SK-N-SH (cell line): ENCODE measurements at regions not wholly inside any gene's neighbourhood (a gene's known extent, or its start where the extent isn't known, plus 50 kb on each side); places are given as distances from the start of the nearest gene placed in this dataset.

ENCODE experiments used
- CTCF ChIA-PET: fragments of 300-600, 350-600 bp; formaldehyde crosslinking; extraction: SDS; loops from one replicate; lab custom pipeline; 2021; lab: Yijun Ruan, JAX
- POLR2A ChIA-PET: fragments of 350-600 bp; sonication (Branson Sonifier 250); formaldehyde crosslinking; extraction: SDS; loops from one replicate; lab custom pipeline; 2020; ENCODE audit warnings: antibody characterized with exemption, inconsistent platforms; lab: Yijun Ruan, JAX
- DNase-seq: peaks from one replicate; pipeline ENCODE4 v3.0.0; 2012
- H2AFZ ChIP-seq: fragments of 200-600 bp; sonication (generic); 2 replicates; pipeline ENCODE4 v1.8.1; 2016; ENCODE audit warnings: antibody characterized with exemption, mild to moderate bottlenecking, low read depth
- H3F3A ChIP-seq: fragments of 200-600 bp; sonication (generic); replicated peaks from 2 replicates; pipeline ENCODE3; 2016; ENCODE audit warnings: antibody characterized with exemption, mild to moderate bottlenecking; ENCODE audit not compliant: insufficient read depth
- H3K27ac ChIP-seq, 2 experiments: fragments of 200-500 bp in 1 of 2; fragments of 200-600 bp in 1 of 2; sonication (Bioruptor generic) in 1 of 2; sonication (generic), shearing (Covaris generic) in 1 of 2; 2 replicates each; pipeline versions ENCODE4 v1.5.1 to v1.6.1; 2014 to 2016; ENCODE audit warnings: low read depth in 2 of 2, inconsistent platforms in 1 of 2, low read length in 1 of 2, mild to moderate bottlenecking in 1 of 2, mixed read lengths in 1 of 2
- H3K27me3 ChIP-seq: fragments of 200-600 bp; sonication (generic), shearing (Covaris generic); 2 replicates; pipeline ENCODE4 v1.6.1; 2016; ENCODE audit warnings: mixed run types; ENCODE audit not compliant: insufficient read depth
- H3K36me3 ChIP-seq, 2 experiments: fragments of 200-500 bp in 1 of 2; fragments of 200-600 bp in 1 of 2; sonication (Bioruptor generic) in 1 of 2; sonication (generic) in 1 of 2; replicated peaks in 1 of 2; 2 replicates each; pipeline versions ENCODE3 to v1.5.1; 2014 to 2016; ENCODE audit warnings: low read length in 1 of 2, mild to moderate bottlenecking in 1 of 2; ENCODE audit not compliant: insufficient read depth in 2 of 2, control insufficient read depth in 1 of 2
- H3K4me1 ChIP-seq, 2 experiments: fragments of 200-500 bp in 1 of 2; fragments of 200-600 bp in 1 of 2; sonication (Bioruptor generic) in 1 of 2; sonication (generic), shearing (Covaris generic) in 1 of 2; 2 replicates each; pipeline versions ENCODE4 v1.5.1 to v1.6.1; 2014 to 2016; ENCODE audit warnings: low read depth in 1 of 2, low read length in 1 of 2, mixed run types in 1 of 2; ENCODE audit not compliant: insufficient read depth in 2 of 2, control insufficient read depth in 1 of 2
- H3K4me2 ChIP-seq: fragments of 200-600 bp; sonication (generic), shearing (Covaris generic); 2 replicates; pipeline ENCODE4 v1.6.1; 2017; ENCODE audit warnings: mixed run types
- H3K4me3 ChIP-seq, 2 experiments: fragments of 200-500 bp in 1 of 2; fragments of 200-600 bp in 1 of 2; sonication (Bioruptor generic) in 1 of 2; sonication (generic), shearing (Covaris generic) in 1 of 2; 2 replicates each; pipeline versions ENCODE4 v1.5.1 to v1.8.1; 2014 to 2016; ENCODE audit warnings: low read depth in 2 of 2, inconsistent platforms in 1 of 2, low read length in 1 of 2, mild to moderate bottlenecking in 1 of 2, mixed read lengths in 1 of 2, moderate library complexity in 1 of 2
- H3K79me2 ChIP-seq: fragments of 200-600 bp; sonication (generic); 2 replicates; pipeline ENCODE4 v1.8.1; 2017; ENCODE audit warnings: mild to moderate bottlenecking; ENCODE audit not compliant: insufficient read depth
- H3K9ac ChIP-seq: fragments of 200-600 bp; sonication (generic); 2 replicates; pipeline ENCODE4 v1.6.1; 2017; ENCODE audit warnings: mixed run types
- H3K9me2 ChIP-seq: fragments of 200-600 bp; sonication (generic); 2 replicates; pipeline ENCODE4 v1.6.1; 2017; ENCODE audit warnings: mixed run types
- H3K9me3 ChIP-seq: fragments of 200-600 bp; sonication (generic); 2 replicates; pipeline ENCODE4 v1.6.1; 2017; ENCODE audit warnings: mixed run types, mild to moderate bottlenecking, moderate library complexity
- H4K20me1 ChIP-seq: fragments of 200-600 bp; sonication (generic); 2 replicates; pipeline ENCODE4 v1.6.1; 2017; ENCODE audit warnings: mild to moderate bottlenecking, mixed run types; ENCODE audit not compliant: insufficient read depth
- CHD2 ChIP-seq: fragments of 150-350 bp; IDR thresholded peaks from 2 replicates; pipeline ENCODE4 v1.6.1; 2018; ENCODE audit warnings: low read length; ENCODE audit not compliant: partially characterized antibody
- CTCF ChIP-seq: fragments of 200-600 bp; sonication (generic); IDR thresholded peaks from 2 replicates; pipeline ENCODE4 v1.6.1; 2017; ENCODE audit warnings: antibody characterized with exemption, mild to moderate bottlenecking, moderate library complexity
- ELF1 ChIP-seq: IDR thresholded peaks from 2 replicates; pipeline ENCODE4 v1.4.0; 2012
- EP300 ChIP-seq, 2 experiments: IDR thresholded peaks; 2 replicates each; pipeline versions ENCODE4 v1.4.0 to v1.6.1; 2012; ENCODE audit warnings: borderline replicate concordance in 1 of 2, low read depth in 1 of 2, low read length in 1 of 2
- EZH2phosphoT487 ChIP-seq: fragments of 200-600 bp; sonication (generic); IDR thresholded peaks from 2 replicates; pipeline ENCODE4 v1.6.1; 2017; ENCODE audit warnings: low read depth, mixed run types, mild to moderate bottlenecking, antibody characterized with exemption, moderate library complexity, borderline replicate concordance
- JUND ChIP-seq: IDR thresholded peaks from 2 replicates; pipeline ENCODE4 v1.4.0; 2012
- MAX ChIP-seq: IDR thresholded peaks from 2 replicates; pipeline ENCODE4 v1.4.0; 2012; ENCODE audit warnings: low read depth
- NFIC ChIP-seq: IDR thresholded peaks from 2 replicates; pipeline ENCODE4 v1.4.0; 2012; ENCODE audit warnings: borderline replicate concordance
- NRF1 ChIP-seq: IDR thresholded peaks from 2 replicates; pipeline ENCODE4 v1.6.1; 2012; ENCODE audit warnings: low read depth, mild to moderate bottlenecking, low read length
- POLR2AphosphoS5 ChIP-seq: IDR thresholded peaks from 2 replicates; pipeline ENCODE4 v1.6.1; 2012; ENCODE audit warnings: low read depth, low read length
- RCOR1 ChIP-seq: fragments of 150-350 bp; IDR thresholded peaks from 2 replicates; pipeline ENCODE4 v1.6.1; 2017; ENCODE audit warnings: antibody characterized with exemption, low read length
- REST ChIP-seq: IDR thresholded peaks from 2 replicates; pipeline ENCODE4 v1.6.1; 2012; ENCODE audit warnings: mild to moderate bottlenecking, low read depth, low read length, moderate library complexity
- RXRA ChIP-seq: IDR thresholded peaks from 2 replicates; pipeline ENCODE4 v1.4.0; 2012; ENCODE audit warnings: low read depth, mild to moderate bottlenecking, borderline replicate concordance
- SIN3A ChIP-seq: IDR thresholded peaks from 2 replicates; pipeline ENCODE4 v1.6.1; 2012; ENCODE audit warnings: low read depth, mild to moderate bottlenecking, low read length, moderate library complexity, borderline replicate concordance
- SMC3 ChIP-seq: IDR thresholded peaks from 2 replicates; pipeline ENCODE4 v1.6.1; 2012; ENCODE audit warnings: low read depth, low read length, improper control_type of control experiment
- TAF1 ChIP-seq: IDR thresholded peaks from 2 replicates; pipeline ENCODE4 v1.6.1; 2012; ENCODE audit warnings: low read depth, mild to moderate bottlenecking, low read length, moderate library complexity, borderline replicate concordance
- TCF12 ChIP-seq: IDR thresholded peaks from 2 replicates; pipeline ENCODE4 v1.4.0; 2012
- TEAD4 ChIP-seq: IDR thresholded peaks from 2 replicates; pipeline ENCODE4 v1.4.0; 2012; ENCODE audit warnings: mild to moderate bottlenecking, borderline replicate concordance; ENCODE audit not compliant: insufficient read depth
- USF2 ChIP-seq: fragments of 150-350 bp; IDR thresholded peaks from 2 replicates; pipeline ENCODE4 v1.6.1; 2017; ENCODE audit warnings: antibody characterized with exemption, low read length, low read depth, borderline replicate concordance
- YY1 ChIP-seq: IDR thresholded peaks from 2 replicates; pipeline ENCODE4 v1.4.0; 2012; ENCODE audit warnings: low read depth, mild to moderate bottlenecking
- WGBS: methylation state at CpG from one replicate; pipeline ENCODE4 v1.1.6; 2017; ENCODE audit warnings: low lambda C conversion rate; 5-methylcytosine and 5-hydroxymethylcytosine counted together

GRCh38 chr10:37701781-37702493 is 155.5 kb downstream of the ZNF248 start (continued):
- TF ChIP-seq EP300 (IDR thresholded peaks at IDR 0.05; ENCODE audit: borderline replicate concordance in 1 of 2, low read depth in 1 of 2, low read length in 1 of 2): no peak
- TF ChIP-seq YY1: no peak
- TF ChIP-seq NRF1: no peak
- no peak for TF ChIP-seq TAF1
- no peak for TF ChIP-seq ELF1
- TF ChIP-seq RXRA: no peak
- no peak for TF ChIP-seq TCF12

- POLR2A ChIA-PET: no interaction called here
- H3K36me3 ChIP-seq: no peaks in the 10 kb centered on the region
- no peaks in the 10 kb centered on the region for H4K20me1 ChIP-seq
- no peak for DNase-seq
- no peaks in the 10 kb centered on the region for H3K9me3 ChIP-seq
- no peak overlapping the region for H3K9ac ChIP-seq
- H3K9me2 ChIP-seq: no peaks in the 10 kb centered on the region
- CTCF ChIA-PET: no interaction called here
- no peak overlapping the region for H3K4me2 ChIP-seq
- TF ChIP-seq CTCF (no peak), NFIC (no peak), TEAD4 (no peak), REST (no peak), SIN3A (no peak), SMC3 (no peak), CHD2 (no peak), EZH2phosphoT487 (no peak), POLR2AphosphoS5 (no peak), JUND (no peak), USF2 (no peak), RCOR1 (no peak), MAX (no peak)
- H3K4me3 ChIP-seq: no peak overlapping the region
- no peaks in the 10 kb centered on the region for H3K4me1 ChIP-seq
- H3K27ac ChIP-seq: no peak overlapping the region
- WGBS: 16% methylated on average over 14 of the region's 37 CpGs
- H3K79me2 ChIP-seq: no peaks in the 10 kb centered on the region
- H3F3A ChIP-seq: no peaks in the 10 kb centered on the region
- H3K27me3 ChIP-seq: no peaks in the 10 kb centered on the region
- no peak overlapping the region for H2AFZ ChIP-seq
Observed at GRCh38 chr10:37700886-37701780, 156.3 kb downstream of the ZNF248 start.
